DND-41 (cell line): ENCODE measurements at regions not wholly inside any gene's neighbourhood (a gene's known extent, or its start where the extent isn't known, plus 50 kb on each side); places are given as distances from the start of the nearest gene placed in this dataset.

ENCODE experiments used
- ATAC-seq: fragments of 200-7000 bp; cut with Tn5 transposase; 3 replicates; pipeline ENCODE4 v1.9.1; 2021; ENCODE audit warnings: low read depth; ENCODE audit not compliant: insufficient read depth
- DNase-seq: peaks from one replicate; pipeline ENCODE4 v3.0.0-alpha.2; 2020
- H2AFZ ChIP-seq: 2 replicates; pipeline ENCODE4 v1.6.0; 2012; ENCODE audit warnings: low read depth, low read length
- H3K27ac ChIP-seq: 2 replicates; pipeline ENCODE4 v1.5.1; 2012; ENCODE audit warnings: low read length, inconsistent platforms
- H3K27me3 ChIP-seq: fragments of 200-600 bp; sonication (generic); 2 replicates; pipeline ENCODE4 v1.6.0; 2012; ENCODE audit warnings: low read length, mild to moderate bottlenecking, inconsistent platforms; ENCODE audit not compliant: insufficient read depth, poor library complexity
- H3K36me3 ChIP-seq: 2 replicates; pipeline ENCODE4 v1.5.1; 2012; ENCODE audit warnings: low read length, inconsistent platforms; ENCODE audit not compliant: insufficient read depth
- H3K4me1 ChIP-seq: 2 replicates; pipeline ENCODE4 v1.5.1; 2012; ENCODE audit warnings: mild to moderate bottlenecking, low read length; ENCODE audit not compliant: insufficient read depth
- H3K4me2 ChIP-seq: 2 replicates; pipeline ENCODE4 v1.6.0; 2012; ENCODE audit warnings: mild to moderate bottlenecking, moderate library complexity, low read length, inconsistent platforms; ENCODE audit not compliant: insufficient read depth
- H3K4me3 ChIP-seq, 2 experiments: fragments of 200-600 bp in 1 of 2; shearing (Covaris generic) in 1 of 2; 2 replicates each; pipeline ENCODE4 v1.5.1; 2012 to 2016; ENCODE audit warnings: inconsistent platforms in 2 of 2, low read length in 2 of 2, mild to moderate bottlenecking in 2 of 2, low read depth in 1 of 2, moderate library complexity in 1 of 2
- H3K79me2 ChIP-seq: 2 replicates; pipeline ENCODE4 v1.6.0; 2012; ENCODE audit warnings: low read length, inconsistent platforms; ENCODE audit not compliant: insufficient read depth
- H3K9ac ChIP-seq: 2 replicates; pipeline ENCODE4 v1.6.0; 2012; ENCODE audit warnings: low read depth, mild to moderate bottlenecking, inconsistent platforms, low read length, moderate library complexity
- H3K9me3 ChIP-seq: 2 replicates; pipeline ENCODE4 v1.5.1; 2012; ENCODE audit warnings: low read length, moderate library complexity, mild to moderate bottlenecking, inconsistent platforms; ENCODE audit not compliant: insufficient read depth, severe bottlenecking
- H4K20me1 ChIP-seq: 2 replicates; pipeline ENCODE4 v1.6.0; 2012; ENCODE audit warnings: low read length; ENCODE audit not compliant: insufficient read depth
- CTCF ChIP-seq: IDR thresholded peaks from 2 replicates; pipeline ENCODE4 v1.5.1; 2012; ENCODE audit warnings: borderline replicate concordance, low read length, moderate library complexity, mild to moderate bottlenecking; ENCODE audit not compliant: poor library complexity, severe bottlenecking; ENCODE audit errors: extremely low read depth
- EZH2 ChIP-seq: IDR thresholded peaks from 3 replicates; pipeline ENCODE4 v1.6.1; 2012; ENCODE audit warnings: borderline replicate concordance, low read depth, mild to moderate bottlenecking, moderate library complexity, low read length, inconsistent platforms; ENCODE audit not compliant: severe bottlenecking

GRCh38 chr13:73800011-73800410 lies 334.2 kb downstream of the KLF12 start:
- H3K9me3 ChIP-seq = no peaks in the 10 kb centered on the region
- H3K79me2 ChIP-seq = no peaks in the 10 kb centered on the region
- DNase-seq = no peak
- no peaks in the 10 kb centered on the region for H3K4me1 ChIP-seq
- no peak overlapping the region for H3K4me3 ChIP-seq
- no peak overlapping the region for H2AFZ ChIP-seq
- H3K36me3 ChIP-seq = peaks cover 9% of the 10 kb centered on the region
- peaks cover 3% of the 10 kb centered on the region; the same call in 1 of the 2 replicates for H4K20me1 ChIP-seq
- no peak overlapping the region for H3K27ac ChIP-seq
- TF ChIP-seq CTCF (no peak), EZH2 (no peak)
- ATAC-seq = no peak
- no peak overlapping the region for H3K4me2 ChIP-seq
- no peaks in the 10 kb centered on the region for H3K27me3 ChIP-seq
- no peak overlapping the region for H3K9ac ChIP-seq

- ATAC-seq = no peak
- H3K36me3 ChIP-seq = peaks cover 6% of the 10 kb centered on the region; the same call in 1 of the 2 replicates
- no peak for DNase-seq
Measured at GRCh38 chr13:73794755-73795154, 339.4 kb downstream of the KLF12 start.

GRCh38 chr13:73793361-73793760 lies 340.8 kb downstream of the KLF12 start:
- no peak for ATAC-seq
- H3K36me3 ChIP-seq = peaks cover 6% of the 10 kb centered on the region; the same call in 1 of the 2 replicates
- H3K79me2 ChIP-seq = no peaks in the 10 kb centered on the region
- H3K27me3 ChIP-seq = no peaks in the 10 kb centered on the region
- H3K4me3 ChIP-seq = no peak overlapping the region
- H3K4me2 ChIP-seq = no peak overlapping the region
- H3K9me3 ChIP-seq = no peaks in the 10 kb centered on the region
- no peak for TF ChIP-seq CTCF
- no peak for TF ChIP-seq EZH2
- no peak overlapping the region for H3K27ac ChIP-seq
- H3K4me1 ChIP-seq = no peaks in the 10 kb centered on the region
- no peaks in the 10 kb centered on the region for H4K20me1 ChIP-seq
- no peak for DNase-seq
- no peak overlapping the region for H2AFZ ChIP-seq
- H3K9ac ChIP-seq = no peak overlapping the region

More at GRCh38 chr13:73794755-73795154, 339.4 kb downstream of the KLF12 start:
- Histone ChIP-seq H3K4me3 (no peak overlapping the region), H2AFZ (no peak overlapping the region), H3K9me3 (no peaks in the 10 kb centered on the region), H3K79me2 (no peaks in the 10 kb centered on the region), H3K4me1 (no peaks in the 10 kb centered on the region), H3K27ac (no peak overlapping the region), H3K9ac (no peak overlapping the region), H4K20me1 (peaks cover 3% of the 10 kb centered on the region; the same call in 1 of the 2 replicates), H3K4me2 (no peak overlapping the region), H3K27me3 (no peaks in the 10 kb centered on the region)
- TF ChIP-seq CTCF = no peak
- no peak for TF ChIP-seq EZH2

GRCh38 chr13:73792796-73793195 lies 341.4 kb downstream of the KLF12 start:
- H3K36me3 ChIP-seq = peaks cover 6% of the 10 kb centered on the region
- no peaks in the 10 kb centered on the region for H3K27me3 ChIP-seq
- no peaks in the 10 kb centered on the region for H3K9me3 ChIP-seq
- no peak overlapping the region for H3K4me3 ChIP-seq
- DNase-seq = no peak
- H3K4me2 ChIP-seq = no peak overlapping the region
- H3K79me2 ChIP-seq = no peaks in the 10 kb centered on the region
- H2AFZ ChIP-seq = no peak overlapping the region
- H4K20me1 ChIP-seq = no peaks in the 10 kb centered on the region
- no peak for ATAC-seq
- H3K9ac ChIP-seq = no peak overlapping the region
- no peaks in the 10 kb centered on the region for H3K4me1 ChIP-seq
- TF ChIP-seq CTCF (no peak), EZH2 (no peak)
- no peak overlapping the region for H3K27ac ChIP-seq
